ENCODE measurements at regions not wholly inside any gene's neighbourhood (a gene's known extent, or its start where the extent isn't known, plus 50 kb on each side); places are given as distances from the start of the nearest gene placed in this dataset.

GRCh38 chr6:30814146-30815040 lies 69.9 kb upstream of the DDR1 start:
- Histone ChIP-seq H3K27me3 (ENCODE audit: control insufficient read depth in 2 of 2, insufficient read depth in 2 of 2, low read length in 2 of 2) (no peaks in the 10 kb centered on the region), H3K4me1 (replicated peaks in 1 of 2; ENCODE audit: control insufficient read depth in 2 of 2, insufficient read depth in 2 of 2, low read length in 2 of 2) (peaks cover 43 to 55% of the 10 kb centered on the region in 2 experiments), H2AFZ (ENCODE audit: low read depth, low read length) (peak overlapping the region; percentile 76), H3K79me2 (ENCODE audit: control insufficient read depth, insufficient read depth, low read length) (no peaks in the 10 kb centered on the region), H3K4me3 (no peak overlapping the region), H3K36me3 (ENCODE audit: control insufficient read depth, insufficient read depth, low read length) (no peaks in the 10 kb centered on the region), H3K4me2 (ENCODE audit: insufficient read depth, low read length) (peak overlapping the region; percentile 73), H3K9me1 (ENCODE audit: control insufficient read depth, insufficient read depth, low read length) (peaks cover 3% of the 10 kb centered on the region), H3K9ac (ENCODE audit: insufficient read depth in 1 of 2, low read depth in 2 of 2, low read length in 2 of 2) (peak overlapping the region; percentile 40 to 49; a peak in 3 of 4 replicates), H3K27ac (ENCODE audit: extremely low read depth, low read depth, low read length) (peak overlapping the region; percentile 70), H3K9me3 (replicated peaks; ENCODE audit: control insufficient read depth, insufficient read depth, low read depth, low read length) (no peaks in the 10 kb centered on the region), H4K20me1 (replicated peaks; ENCODE audit: control insufficient read depth, insufficient read depth, low read length) (no peaks in the 10 kb centered on the region)
- in situ Hi-C loops (cut with MboI) (loop anchor here (5.0 kb wide), 1 partner anchor 67 kb away; no protein-coding TSS in a partner anchor), intact Hi-C loops (cut with micrococcal nuclease) (loop anchor here (5.0 to 10.0 kb wide), 2 partner anchors 47 to 130 kb away; partner anchors contain the start of gene PPP1R18)
- ATAC-seq, result peak; percentile 76
- POLR2A ChIA-PET, result interaction anchor here (0.7 to 2.3 kb wide), 16 partner anchors 8 to 269 kb away, joined by 3 to 12 read pairs (median 4); partner anchors contain the start of genes IER3 and VARS2
- BruUV-seq (replicated peaks), result no TSS peak
- peak; percentile 60 to 84 (median 64) for DNase-seq (ENCODE audit: extremely low read depth in 1 of 4, low spot score in 3 of 4)
- WGBS (ENCODE audit: insufficient coverage, low coverage, missing lambda C conversion rate), result 11% methylated on average over 10 of the region's 11 CpGs
- FAIRE-seq, result peak; percentile 75
- CTCF ChIA-PET (ENCODE audit: low intra/inter-chr PET ratio), result no interaction called here
- no peak for TF ChIP-seq ZNF143 (CRISPR knock-in tag; IDR thresholded peaks at IDR 0.05)
- no peak for TF ChIP-seq TCF7L2 (IDR thresholded peaks at IDR 0.05; ENCODE audit: low read depth, low read length)
- TF ChIP-seq BCL6 (CRISPR knock-in tag; IDR thresholded peaks at IDR 0.05), result 0 out of 2 replicates have a peak, but pooled peaks have one; percentile 4
- TF ChIP-seq RAD51 (IDR thresholded peaks at IDR 0.05; ENCODE audit: borderline replicate concordance, low read depth), result peak; percentile 83
- TF ChIP-seq ZBTB9 (CRISPR knock-in tag; IDR thresholded peaks at IDR 0.05), result peak; percentile 31
- no peak for TF ChIP-seq CCAR2 (IDR thresholded peaks at IDR 0.05; ENCODE audit: low read depth, low read length)
- no peak for TF ChIP-seq SIRT6 (IDR thresholded peaks at IDR 0.05; ENCODE audit: low read depth, low read length)
- no peak for TF ChIP-seq ZNF165 (CRISPR knock-in tag; IDR thresholded peaks at IDR 0.05; ENCODE audit: borderline replicate concordance)
- TF ChIP-seq CXXC5 (CRISPR knock-in tag; IDR thresholded peaks at IDR 0.05), result peak; percentile 55; the same call in 1 of the 2 replicates
- no peak for TF ChIP-seq CBX8 (IDR thresholded peaks at IDR 0.05; ENCODE audit: borderline replicate concordance, extremely low read depth, low read depth, low read length, poor library complexity, severe bottlenecking)
- peak; percentile 13; the same call in 1 of the 2 replicates for TF ChIP-seq NKRF (IDR thresholded peaks at IDR 0.05; ENCODE audit: borderline replicate concordance)
- TF ChIP-seq SMAD1 (IDR thresholded peaks at IDR 0.05; ENCODE audit: low read depth, low read length, partially characterized antibody), result no peak
- TF ChIP-seq AFF4 (CRISPR knock-in tag; IDR thresholded peaks at IDR 0.05), result no peak; the same call in 1 of the 2 replicates
- no peak for TF ChIP-seq NFATC3 (IDR thresholded peaks at IDR 0.05)

All from K562 (cell line).